Gastroesophageal sphincter (tissue), 3 donors: ENCODE measurements at regions not wholly inside any gene's neighbourhood (a gene's known extent, or its start where the extent isn't known, plus 50 kb on each side); places are given as distances from the start of the nearest gene placed in this dataset.

Experiments used
- CTCF ChIP-seq, 4 experiments: fragments of 200-600 bp in 2 of 4; fragments of 450-650 bp in 2 of 4; sonication (generic) in 1 of 4; IDR thresholded peaks; one replicate each; pipeline ENCODE4 v1.5.1; 2017 to 2019; ENCODE audit warnings: antibody characterized with exemption in 4 of 4, mild to moderate bottlenecking in 2 of 4, moderate library complexity in 2 of 4
- EP300 ChIP-seq: sonication (generic); formaldehyde crosslinking; IDR thresholded peaks from one replicate; pipeline ENCODE4 v1.6.1; 2017; ENCODE audit warnings: antibody characterized with exemption, mild to moderate bottlenecking

- TF ChIP-seq CTCF (IDR thresholded peaks at IDR 0.05) (no peak), EP300 (no peak)
These were observed 125.3 kb upstream of the PROKR2 start for GRCh38 chr20:5442101-5442500.
